ENCODE measurements at regions not wholly inside any gene's neighbourhood (a gene's known extent, or its start where the extent isn't known, plus 50 kb on each side); places are given as distances from the start of the nearest gene placed in this dataset.

- ChIA-PET POLR2A (ENCODE audit: partially characterized antibody) (no interaction called here), CTCF (ENCODE audit: partially characterized antibody) (interaction anchor here (0.9 to 2.3 kb wide), 3 partner anchors 10 to 30 kb away, joined by 4 to 5 read pairs (median 4); no protein-coding TSS in a partner anchor)
- Histone ChIP-seq H3K23me2 (ENCODE audit: low read depth, low read length) (no peaks in the 10 kb centered on the region; the same call in 1 of the 2 replicates), H3K36me3 (ENCODE audit: control insufficient read depth in 2 of 4, insufficient read depth in 4 of 4, low read length in 3 of 4) (no peaks in the 10 kb centered on the region), H2BK15ac (ENCODE audit: low read length) (no peak overlapping the region), H3K27me3 (replicated peaks in 1 of 4; ENCODE audit: control insufficient read depth in 3 of 4, extremely low read depth in 1 of 4, insufficient read depth in 3 of 4, low read length in 3 of 4) (no peaks in the 10 kb centered on the region), H3K9me3 (ENCODE audit: insufficient read depth in 2 of 2, low read depth in 1 of 2, low read length in 1 of 2) (no peaks in the 10 kb centered on the region), H3K4me3 (ENCODE audit: extremely low read depth in 1 of 4, insufficient read depth in 2 of 4, low read depth in 3 of 4, low read length in 4 of 4) (no peak overlapping the region), H4K91ac (replicated peaks; ENCODE audit: insufficient read length, low read length) (no peak overlapping the region), H3K79me2 (ENCODE audit: control insufficient read depth in 1 of 2, insufficient read depth in 2 of 2, low read length in 2 of 2) (no peaks in the 10 kb centered on the region), H3K4me1 (replicated peaks in 1 of 4; ENCODE audit: control insufficient read depth in 3 of 4, insufficient read depth in 4 of 4, low read length in 3 of 4) (no peaks in the 10 kb centered on the region), H3K4ac (replicated peaks; ENCODE audit: insufficient read length, low read depth, low read length) (no peak overlapping the region), H3K9ac (replicated peaks in 1 of 4; ENCODE audit: extremely low read depth in 1 of 4, low read depth in 3 of 4, low read length in 3 of 4) (no peak overlapping the region), H3K4me2 (ENCODE audit: insufficient read depth in 1 of 2, low read depth in 2 of 2, low read length in 2 of 2) (no peak overlapping the region), H2AK5ac (ENCODE audit: low read depth, low read length) (no peak overlapping the region), H2BK12ac (ENCODE audit: low read depth, low read length) (no peak overlapping the region), H4K20me1 (replicated peaks in 1 of 2; ENCODE audit: control insufficient read depth in 1 of 2, insufficient read depth in 2 of 2, low read length in 2 of 2) (no peaks in the 10 kb centered on the region), H2AFZ (ENCODE audit: low read length) (no peak overlapping the region), H4K8ac (ENCODE audit: extremely low read depth, insufficient read depth, low read length) (no peak overlapping the region), H3K14ac (ENCODE audit: insufficient read length) (no peak overlapping the region), H3K18ac (ENCODE audit: extremely low read depth, low read length) (no peak overlapping the region), H3K79me1 (ENCODE audit: low read depth, low read length) (no peaks in the 10 kb centered on the region), H3K27ac (ENCODE audit: low read depth, low read length) (no peak overlapping the region), H4K5ac (ENCODE audit: insufficient read length, low read depth, low read length) (no peak overlapping the region), H3K56ac (replicated peaks; ENCODE audit: insufficient read length, low read depth, low read length) (no peak overlapping the region), H2BK5ac (ENCODE audit: low read depth, low read length) (no peak overlapping the region), H2BK20ac (ENCODE audit: low read length) (no peak overlapping the region), H2BK120ac (replicated peaks; ENCODE audit: low read depth, low read length) (no peak overlapping the region), H3K23ac (ENCODE audit: insufficient read length) (no peak overlapping the region)
- FAIRE-seq, result no peak
- WGBS, 2 experiments (ENCODE audit: extremely low coverage in 1 of 2, insufficient coverage in 1 of 2, insufficient read length in 1 of 2, insufficient replicate concordance in 2 of 2, low coverage in 1 of 2, low lambda C conversion rate in 2 of 2, missing lambda C conversion rate in 1 of 2), result 74% methylated on average over 3 of the region's 4 CpGs; no CpG with 5 or more reads in 1 of the 2 experiments
- TF ChIP-seq CREB1 (IDR thresholded peaks at IDR 0.05) (no peak), RAD21 (IDR thresholded peaks at IDR 0.05 in 1 of 2, conservative IDR thresholded peaks at IDR 0.05 in 1 of 2; ENCODE audit: low read depth in 2 of 2, low read length in 2 of 2) (peak; percentile 19 to 47; a peak in 3 of 4 replicates), JUND (IDR thresholded peaks at IDR 0.05; ENCODE audit: low read length) (peak; percentile 91), CTCF (IDR thresholded peaks at IDR 0.05; ENCODE audit: control extremely low read depth in 1 of 3, insufficient read depth in 1 of 3, low read depth in 1 of 3, low read length in 3 of 3) (peak; percentile 27 to 67 (median 66); a peak in 3 of 4 replicates), RXRA (IDR thresholded peaks at IDR 0.05; ENCODE audit: insufficient read depth, low read depth, low read length) (no peak), SP1 (IDR thresholded peaks at IDR 0.05; ENCODE audit: low read depth, low read length) (no peak), SRF (IDR thresholded peaks at IDR 0.05; ENCODE audit: low read depth, low read length) (no peak), TAF1 (IDR thresholded peaks at IDR 0.05; ENCODE audit: low read depth, low read length) (no peak)
- DNase-seq (ENCODE audit: low read depth in 1 of 2, low spot score in 2 of 2), result peak in 1 of 2 experiments; percentile 58
Observed at GRCh38 chr5:74016373-74016772, 390.4 kb downstream of the ARHGEF28 start.
